Chondrocyte (in vitro differentiated cells): ENCODE measurements at regions not wholly inside any gene's neighbourhood (a gene's known extent, or its start where the extent isn't known, plus 50 kb on each side); places are given as distances from the start of the nearest gene placed in this dataset.

Experiments used
- DNase-seq: peaks from one replicate; pipeline ENCODE4 v3.0.0; 2021; ENCODE audit warnings: mixed read lengths, low spot score
- H3K27ac Mint-ChIP-seq: one replicate; pipeline ENCODE4 v1.8.0; 2021; ENCODE audit warnings: mild to moderate bottlenecking, moderate library complexity, mixed read lengths; ENCODE audit not compliant: unreplicated experiment
- H3K27me3 Mint-ChIP-seq: 2 replicates; pipeline ENCODE4 v1.8.0; 2021; ENCODE audit warnings: low read depth, mixed read lengths
- H3K36me3 Mint-ChIP-seq: 2 replicates; pipeline ENCODE4 v1.8.0; 2021; ENCODE audit warnings: low read depth, mixed read lengths
- H3K4me1 Mint-ChIP-seq: 2 replicates; pipeline ENCODE4 v1.8.0; 2021; ENCODE audit warnings: low read depth, mild to moderate bottlenecking, mixed read lengths
- H3K4me3 Mint-ChIP-seq: one replicate; pipeline ENCODE4 v1.8.0; 2021; ENCODE audit warnings: mild to moderate bottlenecking, moderate library complexity, mixed read lengths; ENCODE audit not compliant: unreplicated experiment
- H3K9me3 Mint-ChIP-seq: 2 replicates; pipeline ENCODE4 v1.8.0; 2021; ENCODE audit warnings: low read depth, mixed read lengths
- TF ChIP-seq, protein P1 (sequence below): fragments of 200-600 bp; sonication (generic); IDR thresholded peaks from 2 replicates; pipeline ENCODE4 v1.5.0; 2021; ENCODE audit warnings: antibody characterized with exemption, mild to moderate bottlenecking, moderate library complexity

DNA sequence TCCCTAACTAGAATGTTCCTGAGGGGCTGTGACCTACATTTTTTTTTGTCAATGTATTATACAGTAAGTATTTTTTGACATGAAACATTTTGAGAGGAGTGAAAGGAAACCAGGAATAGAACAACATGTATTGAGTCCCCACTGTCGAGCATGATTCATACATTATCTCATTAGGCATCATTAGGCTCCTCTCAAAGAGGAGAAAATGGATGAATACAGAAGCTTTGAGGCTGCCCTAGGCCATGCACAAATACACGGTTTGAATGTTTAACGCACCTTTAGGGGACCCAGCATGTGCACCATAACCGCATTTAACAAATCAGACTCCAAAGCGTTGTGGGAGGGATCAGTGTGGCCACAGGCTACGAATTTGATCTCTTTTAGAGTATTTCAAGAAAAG is 87.8 kb downstream of the TBXT start:
- Mint-ChIP-seq H3K9me3 (no peaks in the 10 kb centered on the region), H3K4me3 (no peak overlapping the region), H3K36me3 (no peaks in the 10 kb centered on the region), H3K4me1 (peaks cover 15% of the 10 kb centered on the region), H3K27me3 (no peaks in the 10 kb centered on the region), H3K27ac (no peak overlapping the region)
- TF ChIP-seq, protein P1, sequence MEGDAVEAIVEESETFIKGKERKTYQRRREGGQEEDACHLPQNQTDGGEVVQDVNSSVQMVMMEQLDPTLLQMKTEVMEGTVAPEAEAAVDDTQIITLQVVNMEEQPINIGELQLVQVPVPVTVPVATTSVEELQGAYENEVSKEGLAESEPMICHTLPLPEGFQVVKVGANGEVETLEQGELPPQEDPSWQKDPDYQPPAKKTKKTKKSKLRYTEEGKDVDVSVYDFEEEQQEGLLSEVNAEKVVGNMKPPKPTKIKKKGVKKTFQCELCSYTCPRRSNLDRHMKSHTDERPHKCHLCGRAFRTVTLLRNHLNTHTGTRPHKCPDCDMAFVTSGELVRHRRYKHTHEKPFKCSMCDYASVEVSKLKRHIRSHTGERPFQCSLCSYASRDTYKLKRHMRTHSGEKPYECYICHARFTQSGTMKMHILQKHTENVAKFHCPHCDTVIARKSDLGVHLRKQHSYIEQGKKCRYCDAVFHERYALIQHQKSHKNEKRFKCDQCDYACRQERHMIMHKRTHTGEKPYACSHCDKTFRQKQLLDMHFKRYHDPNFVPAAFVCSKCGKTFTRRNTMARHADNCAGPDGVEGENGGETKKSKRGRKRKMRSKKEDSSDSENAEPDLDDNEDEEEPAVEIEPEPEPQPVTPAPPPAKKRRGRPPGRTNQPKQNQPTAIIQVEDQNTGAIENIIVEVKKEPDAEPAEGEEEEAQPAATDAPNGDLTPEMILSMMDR: no peak
- no peak for DNase-seq

DNA sequence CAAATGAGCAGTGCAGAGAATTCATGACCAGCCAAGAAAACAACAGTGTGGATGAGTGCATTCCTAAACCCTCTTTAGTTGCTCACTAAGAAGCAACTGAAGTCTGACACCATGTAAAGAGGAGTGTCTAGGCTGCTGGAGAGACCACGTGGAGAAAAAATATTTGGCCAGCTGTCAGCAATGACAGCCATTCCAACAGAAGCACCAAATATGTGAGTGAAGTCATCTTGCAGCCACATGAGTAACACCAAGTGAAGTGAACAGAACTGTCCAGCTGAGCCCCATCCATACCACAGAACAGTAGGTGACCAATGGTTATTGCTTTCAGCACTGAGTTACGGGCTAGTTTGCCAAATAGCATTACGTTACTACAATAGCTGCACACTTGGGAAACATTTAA is 89.4 kb downstream of the TBXT start:
- H3K36me3 Mint-ChIP-seq: no peaks in the 10 kb centered on the region

DNA sequence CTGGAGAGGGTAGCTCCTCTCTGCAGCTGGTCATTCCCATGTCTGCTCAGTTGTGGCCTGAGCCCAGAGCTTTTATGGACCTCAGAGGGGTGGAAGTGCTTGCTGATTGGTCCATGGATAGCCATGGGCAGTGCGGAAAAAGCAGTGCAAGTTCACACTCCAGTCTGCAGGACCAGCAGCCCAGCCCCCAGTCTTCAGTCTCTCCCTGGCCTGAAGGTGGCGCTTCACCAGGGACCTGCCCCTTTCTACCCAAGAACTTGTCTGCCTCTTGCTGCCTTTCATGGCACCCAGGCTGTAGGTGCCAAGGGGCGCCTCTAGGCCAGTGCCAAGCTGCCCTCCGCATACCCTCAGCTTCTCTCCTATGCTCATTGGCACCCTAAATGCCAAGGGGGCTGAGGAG is 91.0 kb downstream of the TBXT start:
- no peaks in the 10 kb centered on the region for H3K36me3 Mint-ChIP-seq
- TF ChIP-seq, protein P1: no peak
- peaks cover 15% of the 10 kb centered on the region for H3K4me1 Mint-ChIP-seq
- no peaks in the 10 kb centered on the region for H3K9me3 Mint-ChIP-seq
- no peak overlapping the region for H3K4me3 Mint-ChIP-seq
- peaks cover 4% of the 10 kb centered on the region for H3K27me3 Mint-ChIP-seq
- no peak for DNase-seq
- no peak overlapping the region for H3K27ac Mint-ChIP-seq

More for the DNA sequence above, 89.4 kb downstream of the TBXT start:
- H3K4me3 Mint-ChIP-seq: no peak overlapping the region
- TF ChIP-seq, protein P1: no peak
- H3K27ac Mint-ChIP-seq: peak overlapping the region; percentile 30
- DNase-seq: no peak
- H3K27me3 Mint-ChIP-seq: no peaks in the 10 kb centered on the region
- no peaks in the 10 kb centered on the region for H3K9me3 Mint-ChIP-seq
- H3K4me1 Mint-ChIP-seq: peaks cover 15% of the 10 kb centered on the region

DNA sequence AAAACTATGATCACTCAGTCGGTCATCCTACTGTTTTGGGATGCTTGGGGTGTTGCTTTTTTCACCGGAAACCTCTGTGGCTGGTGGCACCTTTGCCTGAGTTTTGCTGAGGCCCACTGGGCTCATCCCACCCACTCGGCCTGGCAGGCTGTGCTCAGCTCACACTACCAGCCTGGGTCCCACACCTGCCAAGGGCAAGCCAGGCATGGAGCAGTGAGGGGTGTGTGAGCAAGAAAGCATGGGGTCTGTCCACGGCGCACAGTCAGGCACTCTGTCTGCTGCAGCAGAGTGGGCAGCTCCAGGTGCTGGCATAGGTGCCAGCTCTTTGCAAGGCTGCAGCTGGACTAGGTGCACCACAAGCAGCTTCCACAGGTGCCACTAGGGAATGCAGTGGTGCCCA is 91.7 kb downstream of the TBXT start:
- Mint-ChIP-seq H3K27ac (no peak overlapping the region), H3K27me3 (peaks cover 4% of the 10 kb centered on the region), H3K9me3 (no peaks in the 10 kb centered on the region), H3K4me3 (no peak overlapping the region), H3K36me3 (no peaks in the 10 kb centered on the region), H3K4me1 (peaks cover 15% of the 10 kb centered on the region)
- TF ChIP-seq, protein P1: no peak
- no peak for DNase-seq

DNA sequence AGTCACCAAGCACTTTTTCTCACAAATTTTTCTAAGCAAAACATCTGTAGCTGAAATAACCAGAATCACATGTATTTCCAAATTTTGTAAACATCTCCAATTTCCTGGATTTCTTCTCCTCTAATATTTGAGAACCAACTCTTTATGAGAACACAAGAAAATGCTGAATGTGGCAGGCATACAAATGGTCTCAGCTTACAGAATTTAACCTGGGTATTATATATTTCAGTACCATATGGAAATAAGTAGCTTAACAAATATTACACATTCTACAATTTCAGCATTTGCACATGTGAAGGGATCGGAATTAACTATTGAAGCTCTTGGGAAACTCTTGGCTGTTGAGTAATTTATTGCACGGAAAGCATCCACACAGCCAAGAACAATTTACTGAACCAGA is 92.5 kb downstream of the TBXT start:
- H3K4me3 Mint-ChIP-seq: no peak overlapping the region
- TF ChIP-seq, protein P1: no peak
- no peak for DNase-seq
- no peak overlapping the region for H3K27ac Mint-ChIP-seq
- H3K9me3 Mint-ChIP-seq: no peaks in the 10 kb centered on the region
- H3K4me1 Mint-ChIP-seq: peaks cover 15% of the 10 kb centered on the region
- H3K27me3 Mint-ChIP-seq: peaks cover 5% of the 10 kb centered on the region
- no peaks in the 10 kb centered on the region for H3K36me3 Mint-ChIP-seq
